ENCODE measurements at regions not wholly inside any gene's neighbourhood (a gene's known extent, or its start where the extent isn't known, plus 50 kb on each side); places are given as distances from the start of the nearest gene placed in this dataset.
A peak's percentile ranks its signal among the peaks of the same experiment; 100 is the strongest.

DNA sequence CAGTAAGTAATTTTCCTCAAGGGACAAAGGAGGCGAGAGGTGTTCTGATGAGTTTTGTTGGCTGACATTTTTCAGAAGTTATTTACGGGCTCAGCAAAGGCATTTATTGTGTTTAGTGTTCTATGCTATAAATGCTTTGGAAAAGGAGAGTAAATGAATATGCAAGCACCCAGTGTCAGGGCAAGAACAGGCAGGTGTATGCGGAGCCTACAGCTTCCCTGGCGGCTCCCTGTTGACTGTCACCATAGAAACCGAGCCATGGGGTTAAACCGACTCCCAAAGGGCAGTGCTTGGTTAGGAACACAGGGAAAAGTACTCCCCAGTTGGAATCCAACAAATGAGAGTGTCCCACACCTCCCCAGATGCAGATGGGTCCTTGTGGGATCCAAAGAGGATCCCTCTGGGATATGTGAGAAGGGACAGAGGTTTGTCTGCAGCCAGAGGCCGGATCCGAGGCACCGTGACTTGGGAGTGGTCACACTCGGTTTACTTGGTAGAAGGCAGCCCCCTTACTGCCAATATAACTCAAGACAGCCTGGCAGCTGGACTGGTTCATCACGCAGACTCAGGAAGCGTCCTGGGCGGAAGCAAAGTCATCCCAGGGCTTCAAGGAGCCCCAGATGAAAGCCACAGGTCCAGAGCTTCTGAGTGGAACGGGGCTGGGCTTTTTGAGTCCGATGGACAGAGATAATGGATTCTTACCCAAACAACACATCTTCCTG, 329.7 kb downstream of the CTTN start:
- Histone ChIP-seq H3K79me2 (ENCODE audit: insufficient read depth, low read length) (no peaks in the 10 kb centered on the region), H3K9me3 (ENCODE audit: low read depth, low read length) (peaks cover 3% of the 10 kb centered on the region), H3K36me3 (ENCODE audit: insufficient read depth, low read length) (no peaks in the 10 kb centered on the region), H3K4me2 (ENCODE audit: insufficient read depth, low read length) (no peak overlapping the region), H3K27me3 (ENCODE audit: insufficient read depth, low read length) (peaks cover 3% of the 10 kb centered on the region), H4K20me1 (ENCODE audit: insufficient read depth, low read length) (no peaks in the 10 kb centered on the region), H3K27ac (ENCODE audit: low read depth, low read length) (no peak overlapping the region), H3K4me3 (ENCODE audit: insufficient read depth, low read length) (no peak overlapping the region), H2AFZ (ENCODE audit: low read length) (no peak overlapping the region), H3K4me1 (ENCODE audit: insufficient read depth, low read length) (no peaks in the 10 kb centered on the region)
- TF ChIP-seq, protein P1, sequence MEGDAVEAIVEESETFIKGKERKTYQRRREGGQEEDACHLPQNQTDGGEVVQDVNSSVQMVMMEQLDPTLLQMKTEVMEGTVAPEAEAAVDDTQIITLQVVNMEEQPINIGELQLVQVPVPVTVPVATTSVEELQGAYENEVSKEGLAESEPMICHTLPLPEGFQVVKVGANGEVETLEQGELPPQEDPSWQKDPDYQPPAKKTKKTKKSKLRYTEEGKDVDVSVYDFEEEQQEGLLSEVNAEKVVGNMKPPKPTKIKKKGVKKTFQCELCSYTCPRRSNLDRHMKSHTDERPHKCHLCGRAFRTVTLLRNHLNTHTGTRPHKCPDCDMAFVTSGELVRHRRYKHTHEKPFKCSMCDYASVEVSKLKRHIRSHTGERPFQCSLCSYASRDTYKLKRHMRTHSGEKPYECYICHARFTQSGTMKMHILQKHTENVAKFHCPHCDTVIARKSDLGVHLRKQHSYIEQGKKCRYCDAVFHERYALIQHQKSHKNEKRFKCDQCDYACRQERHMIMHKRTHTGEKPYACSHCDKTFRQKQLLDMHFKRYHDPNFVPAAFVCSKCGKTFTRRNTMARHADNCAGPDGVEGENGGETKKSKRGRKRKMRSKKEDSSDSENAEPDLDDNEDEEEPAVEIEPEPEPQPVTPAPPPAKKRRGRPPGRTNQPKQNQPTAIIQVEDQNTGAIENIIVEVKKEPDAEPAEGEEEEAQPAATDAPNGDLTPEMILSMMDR (IDR thresholded peaks at IDR 0.05; ENCODE audit: extremely low read depth, low read depth, low read length) = no peak
- DNase-seq (ENCODE audit: insufficient read length, low spot score, missing footprints) = peak; percentile 26

DNA sequence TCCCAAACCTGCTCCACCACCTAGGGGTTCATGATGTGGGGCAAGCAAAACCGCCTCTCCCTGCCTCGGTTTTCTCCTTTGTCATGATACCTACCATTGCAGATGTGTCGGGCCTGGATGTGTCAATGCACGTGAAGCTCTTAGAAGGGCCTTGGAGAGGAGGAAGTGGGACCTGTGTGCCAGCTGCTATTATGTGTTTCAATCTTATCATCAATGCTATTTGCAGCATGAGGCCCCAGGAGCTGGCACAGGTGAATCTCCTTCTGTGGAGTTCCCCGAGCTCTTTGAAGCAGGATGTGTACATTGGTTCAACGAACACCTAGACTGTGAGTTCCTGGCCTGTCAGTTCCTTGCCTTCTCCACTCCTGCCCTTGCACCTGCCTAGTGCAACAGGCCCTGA, 331.6 kb downstream of the CTTN start:
- TF ChIP-seq, protein P1 (IDR thresholded peaks at IDR 0.05; ENCODE audit: extremely low read depth, low read depth, low read length) = no peak
- H3K36me3 ChIP-seq (ENCODE audit: insufficient read depth, low read length) = no peaks in the 10 kb centered on the region
- H3K27ac ChIP-seq (ENCODE audit: low read depth, low read length) = no peak overlapping the region
- H3K4me3 ChIP-seq (ENCODE audit: insufficient read depth, low read length) = no peak overlapping the region
- no peak overlapping the region for H3K4me2 ChIP-seq (ENCODE audit: insufficient read depth, low read length)
- no peaks in the 10 kb centered on the region for H4K20me1 ChIP-seq (ENCODE audit: insufficient read depth, low read length)
- DNase-seq (ENCODE audit: insufficient read length, low spot score, missing footprints) = peak; percentile 37
- H3K9me3 ChIP-seq (ENCODE audit: low read depth, low read length) = peaks cover 3% of the 10 kb centered on the region
- no peaks in the 10 kb centered on the region for H3K4me1 ChIP-seq (ENCODE audit: insufficient read depth, low read length)
- peaks cover 3% of the 10 kb centered on the region for H3K27me3 ChIP-seq (ENCODE audit: insufficient read depth, low read length)
- no peaks in the 10 kb centered on the region for H3K79me2 ChIP-seq (ENCODE audit: insufficient read depth, low read length)
- no peak overlapping the region for H2AFZ ChIP-seq (ENCODE audit: low read length)

DNA sequence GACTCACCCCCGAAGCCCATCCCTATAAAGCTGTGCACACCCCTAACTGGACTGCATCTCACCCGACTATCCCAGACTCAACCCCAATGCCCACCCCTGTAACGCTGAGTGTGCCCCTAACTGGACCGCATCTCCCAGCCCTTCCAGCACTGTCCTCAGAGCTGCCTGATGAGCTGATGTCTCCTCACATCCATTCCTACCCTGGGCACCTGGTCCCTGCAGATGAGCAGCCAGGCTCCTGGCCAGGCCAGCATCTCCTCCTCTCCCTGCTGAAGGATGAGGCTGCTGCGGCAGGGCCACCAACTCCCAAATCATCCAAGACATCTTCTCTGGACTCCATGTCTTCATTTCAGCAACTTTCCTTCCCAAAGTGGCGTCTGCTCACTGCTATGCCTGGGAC, 332.1 kb downstream of the CTTN start:
- peak; percentile 46 for DNase-seq (ENCODE audit: insufficient read length, low spot score, missing footprints)
- peaks cover 3% of the 10 kb centered on the region for H3K9me3 ChIP-seq (ENCODE audit: low read depth, low read length)
- H3K4me2 ChIP-seq (ENCODE audit: insufficient read depth, low read length) = no peak overlapping the region
- H3K79me2 ChIP-seq (ENCODE audit: insufficient read depth, low read length) = no peaks in the 10 kb centered on the region
- no peaks in the 10 kb centered on the region for H4K20me1 ChIP-seq (ENCODE audit: insufficient read depth, low read length)
- TF ChIP-seq, protein P1 (IDR thresholded peaks at IDR 0.05; ENCODE audit: extremely low read depth, low read depth, low read length) = no peak
- H3K36me3 ChIP-seq (ENCODE audit: insufficient read depth, low read length) = no peaks in the 10 kb centered on the region
- no peak overlapping the region for H3K4me3 ChIP-seq (ENCODE audit: insufficient read depth, low read length)
- H3K27ac ChIP-seq (ENCODE audit: low read depth, low read length) = no peak overlapping the region
- no peak overlapping the region for H2AFZ ChIP-seq (ENCODE audit: low read length)
- H3K27me3 ChIP-seq (ENCODE audit: insufficient read depth, low read length) = peaks cover 3% of the 10 kb centered on the region
- no peaks in the 10 kb centered on the region for H3K4me1 ChIP-seq (ENCODE audit: insufficient read depth, low read length)

DNA sequence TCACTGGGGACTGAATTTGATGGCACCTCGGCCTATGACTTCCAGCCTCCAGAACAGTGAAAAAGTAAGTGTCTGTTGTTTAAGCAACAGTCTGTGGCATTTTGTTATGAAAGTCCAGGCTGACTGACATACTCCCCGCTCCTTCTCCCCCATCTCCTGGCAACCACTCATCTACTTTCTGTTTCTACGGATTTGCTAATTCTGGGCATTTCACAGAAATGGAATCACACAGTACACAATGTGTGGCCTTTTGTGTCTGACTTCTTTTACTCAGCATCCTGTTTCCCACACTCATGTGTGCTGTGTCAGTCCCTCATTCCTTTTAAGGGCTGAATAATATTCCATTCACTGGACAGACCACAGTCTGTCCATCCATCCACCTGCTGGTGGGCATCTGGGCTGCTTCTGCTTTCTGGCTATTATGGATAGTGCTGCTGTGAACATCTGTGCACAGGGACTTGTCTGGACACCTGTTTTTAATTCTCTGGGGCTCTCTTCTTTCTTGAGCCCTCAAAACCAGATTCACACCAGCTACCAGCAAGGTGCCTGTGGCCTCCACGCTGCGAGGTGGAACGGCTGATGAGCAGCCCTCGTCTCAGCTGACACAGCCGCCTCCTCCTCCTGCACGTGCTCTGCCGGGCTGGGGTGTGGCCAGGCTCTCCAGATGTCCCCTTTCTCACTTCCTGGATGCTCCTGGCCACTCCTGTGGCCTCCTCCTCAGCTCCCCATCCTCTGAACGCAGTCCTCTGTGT, 333.1 kb downstream of the CTTN start:
- TF ChIP-seq, protein P1 (IDR thresholded peaks at IDR 0.05; ENCODE audit: extremely low read depth, low read depth, low read length) = no peak
- no peak overlapping the region for H3K27ac ChIP-seq (ENCODE audit: low read depth, low read length)
- no peaks in the 10 kb centered on the region for H3K4me1 ChIP-seq (ENCODE audit: insufficient read depth, low read length)
- H3K79me2 ChIP-seq (ENCODE audit: insufficient read depth, low read length) = no peaks in the 10 kb centered on the region
- no peak overlapping the region for H3K4me2 ChIP-seq (ENCODE audit: insufficient read depth, low read length)
- DNase-seq (ENCODE audit: insufficient read length, low spot score, missing footprints) = peak; percentile 27
- H3K9me3 ChIP-seq (ENCODE audit: low read depth, low read length) = peaks cover 3% of the 10 kb centered on the region
- no peak overlapping the region for H3K4me3 ChIP-seq (ENCODE audit: insufficient read depth, low read length)
- H4K20me1 ChIP-seq (ENCODE audit: insufficient read depth, low read length) = no peaks in the 10 kb centered on the region
- H2AFZ ChIP-seq (ENCODE audit: low read length) = no peak overlapping the region
- no peaks in the 10 kb centered on the region for H3K36me3 ChIP-seq (ENCODE audit: insufficient read depth, low read length)
- no peaks in the 10 kb centered on the region for H3K27me3 ChIP-seq (ENCODE audit: insufficient read depth, low read length)

All from osteoblast (primary cell).